DOHH2 (cell line): ENCODE measurements at regions not wholly inside any gene's neighbourhood (a gene's known extent, or its start where the extent isn't known, plus 50 kb on each side); places are given as distances from the start of the nearest gene placed in this dataset.

Experiments used
- CTCF ChIP-seq: fragments of 200-600 bp; sonication (generic); IDR thresholded peaks from one replicate; pipeline ENCODE4 v1.5.1; 2014; ENCODE audit warnings: antibody characterized with exemption, mild to moderate bottlenecking, low read depth, low read length; ENCODE audit not compliant: poor library complexity, severe bottlenecking
- EZH2phosphoT487 ChIP-seq: fragments of 200-600 bp; sonication (generic); IDR thresholded peaks from 2 replicates; pipeline ENCODE4 v1.6.1; 2017; ENCODE audit warnings: borderline replicate concordance, mild to moderate bottlenecking, antibody characterized with exemption, low read length, moderate library complexity, mixed read lengths

- TF ChIP-seq CTCF, result no peak
- no peak for TF ChIP-seq EZH2phosphoT487
Observed at GRCh38 chr21:38014298-38014697, 98.0 kb upstream of the KCNJ6 start.
